Activated CD4-positive, alpha-beta memory T cell treated with anti-CD3 and anti-CD28 coated beads for 36 hours (primary cell): ENCODE measurements at regions not wholly inside any gene's neighbourhood (a gene's known extent, or its start where the extent isn't known, plus 50 kb on each side); places are given as distances from the start of the nearest gene placed in this dataset.
"Not testable (repeated sequence)": the region's sequence is repeated elsewhere in the genome, so short reads cannot be mapped to it uniquely, and the experiment has no call there.

Source experiments
- CTCF ChIA-PET: fragments of 350-600 bp; sonication (Branson Sonifier 250); formaldehyde crosslinking; loops from one replicate; lab custom pipeline; 2021; ENCODE audit warnings: antibody characterized with exemption, inconsistent platforms; lab: Charles Lee
- POLR2A ChIA-PET: fragments of 350-600 bp; sonication (Branson Sonifier 250); formaldehyde crosslinking; loops from one replicate; lab custom pipeline; 2021; ENCODE audit warnings: antibody characterized with exemption; lab: Charles Lee
- DNase-seq: peaks from one replicate; pipeline ENCODE4 v3.0.0-alpha.2; 2020
- H3K27ac Mint-ChIP-seq: one replicate; pipeline ENCODE4 v1.8.0; 2021; ENCODE audit warnings: mixed read lengths
- H3K27me3 Mint-ChIP-seq: one replicate; pipeline ENCODE4 v1.8.0; 2021; ENCODE audit warnings: mixed read lengths
- H3K36me3 Mint-ChIP-seq: one replicate; pipeline ENCODE4 v1.8.0; 2021; ENCODE audit warnings: mixed read lengths
- H3K4me1 Mint-ChIP-seq: one replicate; pipeline ENCODE4 v1.8.0; 2021; ENCODE audit warnings: low read depth, mixed read lengths
- H3K4me3 Mint-ChIP-seq: one replicate; pipeline ENCODE4 v1.8.0; 2021; ENCODE audit warnings: mild to moderate bottlenecking, mixed read lengths
- H3K9me3 Mint-ChIP-seq: one replicate; pipeline ENCODE4 v1.8.0; 2021; ENCODE audit warnings: mixed read lengths
- intact Hi-C: fragments of 100-400 bp; cut with micrococcal nuclease; formaldehyde crosslinking; loops from one replicate; pipeline ENCODE4 v1.15.1; 2023

- POLR2A ChIA-PET: no interaction called here
- H3K27me3 Mint-ChIP-seq: no peaks in the 10 kb centered on the region
- H3K36me3 Mint-ChIP-seq: no peaks in the 10 kb centered on the region
- H3K27ac Mint-ChIP-seq: no peak overlapping the region
- DNase-seq: no peak
- H3K4me1 Mint-ChIP-seq: no peaks in the 10 kb centered on the region
- H3K9me3 Mint-ChIP-seq: no peaks in the 10 kb centered on the region
- no peak overlapping the region for H3K4me3 Mint-ChIP-seq
- intact Hi-C loops: no loop called here
- CTCF ChIA-PET: no interaction called here
Measured at GRCh38 chrX:87140800-87141483, 376.7 kb upstream of the KLHL4 start.

- H3K9me3 Mint-ChIP-seq: peaks cover 8% of the 10 kb centered on the region
- H3K27me3 Mint-ChIP-seq: no peaks in the 10 kb centered on the region
- no peaks in the 10 kb centered on the region for H3K4me1 Mint-ChIP-seq
- no peak overlapping the region for H3K4me3 Mint-ChIP-seq
- no peaks in the 10 kb centered on the region for H3K36me3 Mint-ChIP-seq
- DNase-seq: no peak
- no peak overlapping the region for H3K27ac Mint-ChIP-seq
- POLR2A ChIA-PET: no interaction called here
- CTCF ChIA-PET: no interaction called here
- intact Hi-C loops: no loop called here
Measured at GRCh38 chrX:87160435-87161010, 357.1 kb upstream of the KLHL4 start.

GRCh38 chrX:87167841-87168240, 349.8 kb upstream of the KLHL4 start:
- no peaks in the 10 kb centered on the region for H3K36me3 Mint-ChIP-seq
- ChIA-PET POLR2A (no interaction called here), CTCF (no interaction called here)
- H3K27me3 Mint-ChIP-seq: no peaks in the 10 kb centered on the region
- intact Hi-C loops: no loop called here
- H3K4me1 Mint-ChIP-seq: no peaks in the 10 kb centered on the region
- H3K4me3 Mint-ChIP-seq: no peak overlapping the region
- peaks cover 2% of the 10 kb centered on the region for H3K9me3 Mint-ChIP-seq
- DNase-seq: no peak
- no peak overlapping the region for H3K27ac Mint-ChIP-seq

- DNase-seq, POLR2A ChIA-PET, H3K36me3 Mint-ChIP-seq, H3K9me3 Mint-ChIP-seq, intact Hi-C loops, H3K4me3 Mint-ChIP-seq, H3K27me3 Mint-ChIP-seq, CTCF ChIA-PET, H3K4me1 Mint-ChIP-seq, H3K27ac Mint-ChIP-seq: not testable (repeated sequence)
Measured at GRCh38 chrX:87178009-87178408, 339.6 kb upstream of the KLHL4 start.
